ENCODE measurements at regions not wholly inside any gene's neighbourhood (a gene's known extent, or its start where the extent isn't known, plus 50 kb on each side); places are given as distances from the start of the nearest gene placed in this dataset.

- ChIA-PET POLR2A (no interaction called here), CTCF (no interaction called here)
These were observed 237.5 kb upstream of the JAG1 start for GRCh38 chr20:10911298-10911697.

GRCh38 chr20:10915815-10916214, 242.0 kb upstream of the JAG1 start:
- ChIA-PET CTCF (no interaction called here), POLR2A (no interaction called here)

- CTCF ChIA-PET = no interaction called here
- POLR2A ChIA-PET = no interaction called here
These were observed 242.5 kb upstream of the JAG1 start for GRCh38 chr20:10916312-10916711.

- CTCF ChIA-PET = no interaction called here
- POLR2A ChIA-PET = no interaction called here
These were observed 244.0 kb upstream of the JAG1 start for GRCh38 chr20:10917826-10918225.

- POLR2A ChIA-PET = no interaction called here
These were observed 245.8 kb upstream of the JAG1 start for GRCh38 chr20:10919396-10920140.

GRCh38 chr20:10920396-10920795, 246.6 kb upstream of the JAG1 start:
- CTCF ChIA-PET = no interaction called here
- POLR2A ChIA-PET = no interaction called here

More at GRCh38 chr20:10919396-10920140, 245.8 kb upstream of the JAG1 start:
- CTCF ChIA-PET = no interaction called here

- ChIA-PET CTCF (no interaction called here), POLR2A (no interaction called here)
These were observed 247.8 kb upstream of the JAG1 start for GRCh38 chr20:10921491-10922010.

- POLR2A ChIA-PET = no interaction called here
- CTCF ChIA-PET = no interaction called here
These were observed 248.7 kb upstream of the JAG1 start for GRCh38 chr20:10922506-10922905.

- POLR2A ChIA-PET = no interaction called here
- CTCF ChIA-PET = no interaction called here
These were observed 249.1 kb upstream of the JAG1 start for GRCh38 chr20:10922941-10923340.

- CTCF ChIA-PET = no interaction called here
- POLR2A ChIA-PET = no interaction called here
These were observed 250.9 kb upstream of the JAG1 start for GRCh38 chr20:10924644-10925201.

GRCh38 chr20:10925767-10926166, 252.0 kb upstream of the JAG1 start:
- ChIA-PET POLR2A (no interaction called here), CTCF (no interaction called here)

GRCh38 chr20:10927011-10927583, 253.3 kb upstream of the JAG1 start:
- POLR2A ChIA-PET = no interaction called here
- CTCF ChIA-PET = no interaction called here

- ChIA-PET POLR2A (no interaction called here), CTCF (no interaction called here)
These were observed 254.4 kb upstream of the JAG1 start for GRCh38 chr20:10927936-10928840.

- ChIA-PET CTCF (interaction anchor here (0.6 kb wide), 1 partner anchor 594 kb away, joined by 3 read pairs; no protein-coding TSS in a partner anchor), POLR2A (no interaction called here)
These were observed 255.1 kb upstream of the JAG1 start for GRCh38 chr20:10928841-10929421.

- POLR2A ChIA-PET = no interaction called here
- CTCF ChIA-PET = no interaction called here
These were observed 262.0 kb upstream of the JAG1 start for GRCh38 chr20:10935658-10936402.

- CTCF ChIA-PET = no interaction called here
- POLR2A ChIA-PET = no interaction called here
These were observed 263.0 kb upstream of the JAG1 start for GRCh38 chr20:10936786-10937185.

- POLR2A ChIA-PET = no interaction called here
- CTCF ChIA-PET = no interaction called here
These were observed 265.6 kb upstream of the JAG1 start for GRCh38 chr20:10939331-10939941.

- CTCF ChIA-PET = no interaction called here
- POLR2A ChIA-PET = no interaction called here
These were observed 267.1 kb upstream of the JAG1 start for GRCh38 chr20:10940941-10941340.

- POLR2A ChIA-PET = no interaction called here
- CTCF ChIA-PET = no interaction called here
These were observed 270.0 kb upstream of the JAG1 start for GRCh38 chr20:10943686-10944265.

Data from activated CD8-positive, alpha-beta memory T cell treated with anti-CD3 and anti-CD28 coated beads for 36 hours (primary cell).